Tibial nerve (tissue), 4 donors: ENCODE measurements at regions not wholly inside any gene's neighbourhood (a gene's known extent, or its start where the extent isn't known, plus 50 kb on each side); places are given as distances from the start of the nearest gene placed in this dataset.

Source experiments
- DNase-seq, 2 donors: peaks; one replicate each; pipeline ENCODE4 v3.0.0-alpha.2; 2019; ENCODE audit warnings: low spot score in 2 of 2
- H3K27ac ChIP-seq, 4 donors: fragments of 200-600 bp; sonication (generic) in 3 of 4; one replicate each; pipeline ENCODE4 v1.5.1; 2017 to 2019; ENCODE audit warnings: mild to moderate bottlenecking in 1 of 4
- H3K27me3 ChIP-seq, 2 donors: fragments of 200-600 bp; sonication (generic) in 1 of 2; one replicate each; pipeline versions ENCODE4 v1.5.1 to v1.6.0; 2017 to 2019
- H3K36me3 ChIP-seq, 3 donors: fragments of 200-600 bp; sonication (generic); one replicate each; pipeline ENCODE4 v1.5.1; 2018 to 2019
- H3K4me1 ChIP-seq, 4 donors: fragments of 200-600 bp; sonication (generic) in 3 of 4; one replicate each; pipeline ENCODE4 v1.5.1; 2017 to 2019
- H3K4me3 ChIP-seq, 4 donors: fragments of 200-600 bp; sonication (generic) in 3 of 4; one replicate each; pipeline ENCODE4 v1.5.1; 2017 to 2019; ENCODE audit warnings: mild to moderate bottlenecking in 1 of 4, moderate library complexity in 1 of 4
- H3K9me3 ChIP-seq, 4 donors: fragments of 200-600 bp; sonication (generic) in 3 of 4; one replicate each; pipeline ENCODE4 v1.5.1; 2017 to 2019
- EP300 ChIP-seq, 2 donors: sonication (generic); formaldehyde crosslinking; IDR thresholded peaks; one replicate each; pipeline ENCODE4 v1.6.1; 2017; ENCODE audit warnings: antibody characterized with exemption in 2 of 2, mild to moderate bottlenecking in 1 of 2
- POLR2A ChIP-seq, 2 donors: fragments of 450-650 bp; IDR thresholded peaks; one replicate each; pipeline ENCODE4 v1.6.1; 2017; ENCODE audit warnings: antibody characterized with exemption in 2 of 2, mild to moderate bottlenecking in 2 of 2, moderate library complexity in 2 of 2
- WGBS, 2 donors: methylation state at CpG; one replicate each; pipeline ENCODE4 v1.1.5; 2018; 5-methylcytosine and 5-hydroxymethylcytosine counted together
- TF ChIP-seq, protein P1 (sequence below), 5 experiments: fragments of 200-600 bp in 3 of 5; fragments of 450-650 bp in 2 of 5; sonication (generic) in 3 of 5; IDR thresholded peaks; one replicate each; pipeline ENCODE4 v1.5.1; 2016 to 2019; ENCODE audit warnings: antibody characterized with exemption in 5 of 5, mild to moderate bottlenecking in 3 of 5, moderate library complexity in 2 of 5

GRCh38 chr3:177885063-177885462, 651.2 kb upstream of the KCNMB2 start:
- H3K4me3 ChIP-seq = no peak overlapping the region
- no peak for DNase-seq
- WGBS, 2 donors = 74 to 78% methylated on average over 5 of the region's 5 CpGs
- H3K4me1 ChIP-seq = peaks cover 0 to 4% (median 0%) of the 10 kb centered on the region in 4 donors
- no peaks in the 10 kb centered on the region for H3K9me3 ChIP-seq
- H3K27me3 ChIP-seq = no peaks in the 10 kb centered on the region
- TF ChIP-seq, protein P1, sequence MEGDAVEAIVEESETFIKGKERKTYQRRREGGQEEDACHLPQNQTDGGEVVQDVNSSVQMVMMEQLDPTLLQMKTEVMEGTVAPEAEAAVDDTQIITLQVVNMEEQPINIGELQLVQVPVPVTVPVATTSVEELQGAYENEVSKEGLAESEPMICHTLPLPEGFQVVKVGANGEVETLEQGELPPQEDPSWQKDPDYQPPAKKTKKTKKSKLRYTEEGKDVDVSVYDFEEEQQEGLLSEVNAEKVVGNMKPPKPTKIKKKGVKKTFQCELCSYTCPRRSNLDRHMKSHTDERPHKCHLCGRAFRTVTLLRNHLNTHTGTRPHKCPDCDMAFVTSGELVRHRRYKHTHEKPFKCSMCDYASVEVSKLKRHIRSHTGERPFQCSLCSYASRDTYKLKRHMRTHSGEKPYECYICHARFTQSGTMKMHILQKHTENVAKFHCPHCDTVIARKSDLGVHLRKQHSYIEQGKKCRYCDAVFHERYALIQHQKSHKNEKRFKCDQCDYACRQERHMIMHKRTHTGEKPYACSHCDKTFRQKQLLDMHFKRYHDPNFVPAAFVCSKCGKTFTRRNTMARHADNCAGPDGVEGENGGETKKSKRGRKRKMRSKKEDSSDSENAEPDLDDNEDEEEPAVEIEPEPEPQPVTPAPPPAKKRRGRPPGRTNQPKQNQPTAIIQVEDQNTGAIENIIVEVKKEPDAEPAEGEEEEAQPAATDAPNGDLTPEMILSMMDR (IDR thresholded peaks at IDR 0.05) = no peak
- H3K36me3 ChIP-seq = no peaks in the 10 kb centered on the region
- no peak overlapping the region for H3K27ac ChIP-seq

GRCh38 chr3:177886501-177886900, 649.7 kb upstream of the KCNMB2 start:
- Histone ChIP-seq H3K27me3 (no peaks in the 10 kb centered on the region), H3K27ac (no peak overlapping the region), H3K4me3 (no peak overlapping the region), H3K4me1 (peaks cover 0 to 4% (median 0%) of the 10 kb centered on the region in 4 donors), H3K36me3 (no peaks in the 10 kb centered on the region), H3K9me3 (no peaks in the 10 kb centered on the region)
- TF ChIP-seq, protein P1 (IDR thresholded peaks at IDR 0.05) = no peak
- TF ChIP-seq POLR2A (IDR thresholded peaks at IDR 0.05) (no peak), EP300 (IDR thresholded peaks at IDR 0.05) (no peak)
- DNase-seq = no peak
- 83 to 84% methylated on average over 3 of the region's 3 CpGs for WGBS, 2 donors

GRCh38 chr3:177887475-177887874, 648.8 kb upstream of the KCNMB2 start:
- Histone ChIP-seq H3K4me1 (peaks cover 0 to 4% (median 0%) of the 10 kb centered on the region in 4 donors), H3K9me3 (no peaks in the 10 kb centered on the region), H3K27ac (no peak overlapping the region), H3K4me3 (no peak overlapping the region), H3K36me3 (no peaks in the 10 kb centered on the region), H3K27me3 (no peaks in the 10 kb centered on the region)
- TF ChIP-seq EP300 (IDR thresholded peaks at IDR 0.05) = no peak
- TF ChIP-seq POLR2A (IDR thresholded peaks at IDR 0.05) = no peak
- TF ChIP-seq, protein P1 (IDR thresholded peaks at IDR 0.05) = no peak
- DNase-seq = no peak
- 93 to 96% methylated on average over 2 of the region's 2 CpGs for WGBS, 2 donors

GRCh38 chr3:177889161-177889560, 647.1 kb upstream of the KCNMB2 start:
- Histone ChIP-seq H3K9me3 (no peaks in the 10 kb centered on the region), H3K4me1 (peaks cover 0 to 10% (median 0%) of the 10 kb centered on the region in 4 donors), H3K27ac (no peak overlapping the region), H3K27me3 (no peaks in the 10 kb centered on the region), H3K4me3 (no peak overlapping the region), H3K36me3 (no peaks in the 10 kb centered on the region)
- 97 to 98% methylated on average over 3 of the region's 3 CpGs for WGBS, 2 donors
- DNase-seq = no peak
- TF ChIP-seq EP300 (IDR thresholded peaks at IDR 0.05) = no peak
- TF ChIP-seq POLR2A (IDR thresholded peaks at IDR 0.05) = no peak
- TF ChIP-seq, protein P1 (IDR thresholded peaks at IDR 0.05) = no peak

GRCh38 chr3:177889652-177890358, 646.4 kb upstream of the KCNMB2 start:
- TF ChIP-seq, protein P1 (IDR thresholded peaks at IDR 0.05) = no peak
- no peak for TF ChIP-seq EP300 (IDR thresholded peaks at IDR 0.05)
- no peak for TF ChIP-seq POLR2A (IDR thresholded peaks at IDR 0.05)
- no peak overlapping the region for H3K4me3 ChIP-seq
- peaks cover 0 to 10% (median 0%) of the 10 kb centered on the region in 4 donors for H3K4me1 ChIP-seq
- no peaks in the 10 kb centered on the region for H3K27me3 ChIP-seq
- no peak overlapping the region for H3K27ac ChIP-seq
- H3K9me3 ChIP-seq = no peaks in the 10 kb centered on the region
- WGBS, 2 donors = 76 to 77% methylated on average over 4 of the region's 4 CpGs
- no peaks in the 10 kb centered on the region for H3K36me3 ChIP-seq
- DNase-seq = no peak
